HG03460 (cell line): ENCODE measurements at regions not wholly inside any gene's neighbourhood (a gene's known extent, or its start where the extent isn't known, plus 50 kb on each side); places are given as distances from the start of the nearest gene placed in this dataset.

Experiments used
- ATAC-seq: cut with Tn5 transposase; IDR thresholded peaks from one replicate; pipeline ENCODE4 v1.9.1; 2021; ENCODE audit not compliant: unreplicated experiment

DNA sequence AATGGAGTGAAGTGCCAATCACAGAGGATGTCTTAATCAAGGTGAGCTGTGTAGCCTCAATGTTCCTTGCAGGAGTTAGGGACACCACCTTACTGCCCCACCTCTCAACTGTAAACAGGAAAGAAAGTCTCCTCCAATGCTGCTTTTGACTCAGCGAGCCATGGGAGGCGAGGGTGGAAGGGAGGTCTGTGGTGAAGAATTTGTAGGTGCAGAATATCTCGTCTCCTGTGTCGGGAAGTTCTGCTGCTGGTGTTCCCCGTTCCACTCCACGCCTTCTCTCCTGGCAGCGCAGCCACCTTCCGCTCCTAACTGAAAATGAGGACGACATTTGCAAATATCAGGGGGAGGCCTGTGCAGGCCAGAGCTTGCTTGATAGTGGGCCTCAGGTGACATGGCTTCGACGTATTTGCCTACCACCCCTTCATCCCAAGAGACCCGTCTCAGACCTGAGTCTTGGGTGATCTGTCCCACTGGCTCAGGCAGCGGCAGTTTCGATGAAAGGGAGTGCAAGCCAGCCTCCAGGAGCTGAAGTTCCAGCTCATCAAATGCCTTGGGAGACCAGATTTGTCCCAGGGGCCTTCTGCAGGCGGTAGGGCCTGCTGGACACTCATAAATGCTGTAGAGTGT, 368.3 kb upstream of the C1orf174 start:
- ATAC-seq, result no peak

- ATAC-seq, result no peak
Observed at GRCh38 chr1:4268889-4269284, 368.8 kb upstream of the C1orf174 start.

DNA sequence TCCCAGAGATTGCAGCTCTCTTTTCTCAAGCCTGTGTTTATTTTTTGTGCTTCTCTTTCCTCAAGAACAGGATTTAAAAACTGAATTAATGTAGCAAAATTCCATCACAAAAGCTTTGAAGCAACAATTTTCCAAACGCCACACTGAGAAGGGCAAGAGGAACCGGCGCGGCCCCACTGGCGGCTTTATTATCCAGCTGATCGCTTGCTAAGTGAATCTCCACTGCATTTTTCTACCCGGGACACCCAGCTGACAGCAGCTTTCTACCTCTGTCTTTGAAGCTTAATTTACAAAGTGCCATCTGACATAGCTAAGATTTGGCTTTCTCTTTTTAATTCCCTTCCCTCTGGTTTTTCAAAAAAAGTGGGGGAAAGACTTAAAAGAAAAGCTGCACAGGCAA, 369.3 kb upstream of the C1orf174 start:
- no peak for ATAC-seq

- ATAC-seq, result no peak
Observed at GRCh38 chr1:4269952-4270570, 370.0 kb upstream of the C1orf174 start.

- no peak for ATAC-seq
Observed at GRCh38 chr1:4270651-4271337, 370.7 kb upstream of the C1orf174 start.

DNA sequence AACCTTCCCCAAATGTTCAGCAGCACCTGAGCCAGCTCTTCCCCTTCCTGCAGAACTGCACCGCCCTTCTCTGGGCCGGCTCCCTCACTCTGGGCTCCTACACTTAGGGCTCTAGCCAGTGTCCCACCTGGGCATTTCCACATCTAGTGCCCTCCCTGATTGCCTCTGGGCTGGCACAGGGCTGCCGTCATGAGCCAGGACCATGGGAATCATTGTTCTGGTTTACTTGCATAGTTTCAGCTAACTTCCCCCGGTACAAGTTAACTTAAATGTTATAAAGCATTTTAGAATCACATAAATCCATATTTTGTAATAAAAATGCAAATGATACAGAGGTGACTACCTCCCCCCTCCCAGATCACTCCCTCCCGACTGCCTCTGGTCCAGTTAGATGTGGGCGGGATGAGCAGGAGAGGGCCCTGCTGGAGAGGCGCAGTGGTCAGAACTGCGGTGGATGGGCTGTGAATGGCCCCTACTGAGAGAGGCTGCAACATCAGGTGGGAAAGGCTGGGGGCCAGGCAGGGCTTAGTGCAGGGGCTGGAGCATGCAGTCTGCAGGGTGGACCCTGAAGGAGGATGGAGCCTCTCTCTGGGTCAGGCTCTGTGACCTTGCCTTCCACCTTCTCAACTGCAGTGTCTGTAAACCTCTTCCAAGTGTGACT, 371.4 kb upstream of the C1orf174 start:
- no peak for ATAC-seq

DNA sequence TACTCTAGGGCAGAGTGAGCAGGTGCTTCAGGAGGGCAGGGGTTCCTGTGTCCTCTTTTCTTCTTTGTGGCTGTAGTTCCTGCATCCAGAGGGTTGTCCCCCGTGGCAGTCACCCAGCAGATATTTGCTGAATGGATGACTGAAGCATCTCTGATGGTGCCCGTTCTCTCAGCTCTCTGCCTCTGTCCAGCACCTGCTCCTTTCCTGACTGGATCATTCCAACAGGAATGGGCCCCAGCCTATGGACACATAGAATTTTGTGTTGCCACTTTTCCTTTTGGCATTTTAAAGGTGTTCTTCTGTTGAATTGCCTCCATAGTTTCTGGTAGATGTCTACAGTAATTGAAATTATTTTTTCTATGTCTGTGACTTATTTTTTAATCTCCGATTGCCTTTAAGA, 372.5 kb upstream of the C1orf174 start:
- no peak for ATAC-seq

- no peak for ATAC-seq
Observed at GRCh38 chr1:4273243-4273642, 373.2 kb upstream of the C1orf174 start.

GRCh38 chr1:4273747-4274146, 373.7 kb upstream of the C1orf174 start:
- no peak for ATAC-seq

- no peak for ATAC-seq
Observed at GRCh38 chr1:4275083-4275482, 375.0 kb upstream of the C1orf174 start.

DNA sequence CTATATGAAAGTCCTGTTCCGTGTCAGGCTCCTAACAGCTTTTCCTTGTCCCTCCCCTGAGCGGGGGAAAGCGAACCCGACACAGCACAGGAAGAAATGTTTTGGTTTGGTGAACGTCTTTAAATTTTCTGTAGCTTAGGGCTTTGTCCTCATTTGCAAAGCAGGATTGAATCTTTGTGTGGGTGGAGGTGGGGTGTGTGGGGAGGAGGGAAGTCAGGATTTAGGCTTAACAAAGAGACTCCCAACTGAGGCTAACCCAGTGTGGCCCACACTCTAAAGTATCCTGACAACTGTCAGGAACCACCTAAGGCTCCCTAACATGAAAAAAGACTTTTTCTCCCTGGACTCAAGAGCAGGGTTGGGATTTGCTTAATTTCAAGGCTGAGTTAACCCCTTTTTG, 376.2 kb upstream of the C1orf174 start:
- ATAC-seq, result no peak

- ATAC-seq, result no peak
Observed at GRCh38 chr1:4277598-4277997, 376.8 kb upstream of the AJAP1 start.

DNA sequence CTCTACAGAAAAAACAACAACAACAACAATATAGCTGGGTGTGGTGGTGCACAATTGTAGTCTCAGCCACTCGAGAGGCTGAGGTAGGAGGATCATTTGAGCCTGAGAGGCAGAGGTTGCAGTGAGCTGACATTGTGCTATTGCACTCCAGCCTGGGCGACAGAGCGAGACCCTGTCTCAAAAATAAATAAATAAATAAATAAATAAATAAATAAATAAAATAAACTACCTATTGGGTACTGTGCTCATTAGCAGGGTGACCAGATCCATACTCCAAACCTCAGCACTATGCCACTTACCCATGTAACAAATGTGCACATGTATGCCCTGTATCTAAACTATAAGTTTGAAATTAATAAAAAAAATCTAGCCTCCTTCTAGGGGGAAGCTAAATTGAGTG, 369.4 kb upstream of the AJAP1 start:
- no peak for ATAC-seq

GRCh38 chr1:4292861-4293260, 361.5 kb upstream of the AJAP1 start:
- no peak for ATAC-seq

- ATAC-seq, result no peak
Observed at GRCh38 chr1:4298361-4299083, 355.9 kb upstream of the AJAP1 start.

- ATAC-seq, result no peak
Observed at GRCh38 chr1:4301007-4301406, 353.4 kb upstream of the AJAP1 start.

- ATAC-seq, result no peak
Observed at GRCh38 chr1:4303303-4303702, 351.1 kb upstream of the AJAP1 start.

DNA sequence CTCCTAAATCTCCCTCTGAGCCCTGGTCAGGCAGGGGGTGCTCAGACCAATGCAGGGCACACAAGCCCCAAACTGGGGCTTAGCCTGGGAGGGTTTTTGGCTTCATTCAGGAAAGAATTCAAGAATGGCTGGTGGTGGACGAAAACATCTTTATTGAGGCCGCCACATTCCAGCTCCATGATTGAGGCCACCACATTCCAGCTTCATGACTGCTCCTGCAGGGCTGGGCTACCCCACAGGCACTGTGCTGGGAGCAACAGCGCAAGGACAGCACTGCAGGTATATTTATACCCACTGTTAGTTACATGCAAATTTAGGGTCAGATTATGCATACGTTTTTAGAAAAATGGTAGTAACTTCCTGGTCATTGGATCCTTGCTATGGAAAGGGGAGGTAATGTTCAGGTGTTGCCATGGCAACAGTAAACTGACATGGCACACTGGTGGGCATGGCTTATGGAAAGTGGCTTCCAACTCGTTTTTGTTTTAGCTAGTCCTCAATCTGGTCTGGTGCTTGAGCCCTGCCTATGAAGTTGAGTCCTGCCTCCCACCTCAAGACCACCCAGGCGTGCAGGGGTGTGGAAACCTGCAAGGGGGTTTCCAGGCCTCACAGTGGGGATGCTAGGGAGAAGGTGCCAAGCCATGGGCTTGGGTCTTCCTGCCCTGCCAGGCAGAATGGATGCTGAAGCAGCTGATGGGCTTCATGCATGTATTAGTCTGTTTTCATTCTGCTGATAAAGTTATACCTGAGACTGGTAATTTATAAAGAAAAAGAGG, 348.7 kb upstream of the AJAP1 start:
- no peak for ATAC-seq

DNA sequence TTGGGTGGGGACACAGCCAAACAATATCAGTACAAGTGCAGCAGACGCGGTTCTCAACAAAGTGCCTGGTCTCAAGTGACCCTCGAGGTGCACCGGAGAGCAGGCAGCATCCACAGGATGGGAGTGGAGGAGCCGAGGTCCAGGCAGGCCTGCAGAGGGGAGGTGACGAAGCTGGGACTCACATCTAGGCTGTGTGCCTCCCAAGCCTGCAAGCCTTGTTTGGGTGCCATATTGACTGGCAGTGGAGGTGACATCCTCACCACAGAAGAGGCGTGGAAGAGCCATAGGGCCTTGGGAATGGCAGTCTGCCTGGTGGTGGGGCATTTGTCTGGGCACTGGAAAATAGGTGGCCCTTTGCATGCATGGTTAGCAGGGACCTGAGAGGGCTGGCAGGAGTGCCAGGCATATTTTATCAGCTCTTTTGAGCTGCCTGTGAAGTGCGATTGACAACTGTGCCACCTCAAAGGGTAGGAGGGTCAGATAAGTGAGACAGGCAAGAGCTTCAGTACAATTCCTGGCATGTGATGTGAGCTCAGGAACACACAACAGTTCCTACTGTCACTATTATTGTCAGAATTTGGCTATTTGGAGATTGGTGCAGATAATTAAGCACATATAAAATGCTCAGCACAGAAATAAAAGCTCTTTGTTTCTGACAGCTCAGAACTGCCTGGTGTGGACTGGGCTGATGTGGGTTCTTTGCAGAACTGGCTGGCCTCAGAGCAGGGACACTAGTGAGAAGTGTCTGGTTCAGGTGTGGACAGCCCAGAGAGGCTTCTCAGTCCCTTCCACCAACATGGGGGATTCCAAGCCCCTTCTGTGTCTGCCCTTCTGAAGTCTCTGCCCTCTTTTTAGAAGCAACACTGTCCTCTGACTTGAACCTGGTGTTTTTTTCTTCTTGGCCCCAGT, 347.6 kb upstream of the AJAP1 start:
- no peak for ATAC-seq

GRCh38 chr1:4307468-4307845, 347.0 kb upstream of the AJAP1 start:
- no peak for ATAC-seq
